ENCODE measurements at regions not wholly inside any gene's neighbourhood (a gene's known extent, or its start where the extent isn't known, plus 50 kb on each side); places are given as distances from the start of the nearest gene placed in this dataset.

DNA sequence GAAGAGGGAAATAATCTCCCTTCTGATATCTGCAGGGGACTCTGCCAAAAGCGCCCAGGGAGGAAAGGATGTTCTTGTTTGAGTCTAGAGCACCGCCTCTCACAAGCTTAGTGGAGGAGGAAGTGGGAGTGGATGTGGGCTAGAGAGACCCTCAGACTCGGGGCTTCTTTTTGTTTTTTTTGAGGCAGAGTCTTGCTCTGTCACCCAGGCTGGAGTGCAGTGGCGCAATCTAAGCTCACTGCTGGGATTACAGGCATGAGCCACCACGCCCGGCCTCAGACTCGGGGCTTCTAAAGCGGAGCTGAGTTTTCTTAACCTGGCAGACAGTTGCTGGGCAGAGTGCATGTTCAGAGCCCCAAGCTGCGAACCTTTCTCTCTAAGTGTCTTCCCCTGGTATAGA lies 310.8 kb downstream of the BMP7 start:
- no TSS peak for BruUV-seq (replicated peaks)
- TF ChIP-seq CBX5 (IDR thresholded peaks at IDR 0.05; ENCODE audit: low read depth) (no peak), SMAD5 (IDR thresholded peaks at IDR 0.05; ENCODE audit: low read depth) (no peak), BACH1 (IDR thresholded peaks at IDR 0.05; ENCODE audit: borderline replicate concordance) (no peak)
- TF ChIP-seq, protein P1, sequence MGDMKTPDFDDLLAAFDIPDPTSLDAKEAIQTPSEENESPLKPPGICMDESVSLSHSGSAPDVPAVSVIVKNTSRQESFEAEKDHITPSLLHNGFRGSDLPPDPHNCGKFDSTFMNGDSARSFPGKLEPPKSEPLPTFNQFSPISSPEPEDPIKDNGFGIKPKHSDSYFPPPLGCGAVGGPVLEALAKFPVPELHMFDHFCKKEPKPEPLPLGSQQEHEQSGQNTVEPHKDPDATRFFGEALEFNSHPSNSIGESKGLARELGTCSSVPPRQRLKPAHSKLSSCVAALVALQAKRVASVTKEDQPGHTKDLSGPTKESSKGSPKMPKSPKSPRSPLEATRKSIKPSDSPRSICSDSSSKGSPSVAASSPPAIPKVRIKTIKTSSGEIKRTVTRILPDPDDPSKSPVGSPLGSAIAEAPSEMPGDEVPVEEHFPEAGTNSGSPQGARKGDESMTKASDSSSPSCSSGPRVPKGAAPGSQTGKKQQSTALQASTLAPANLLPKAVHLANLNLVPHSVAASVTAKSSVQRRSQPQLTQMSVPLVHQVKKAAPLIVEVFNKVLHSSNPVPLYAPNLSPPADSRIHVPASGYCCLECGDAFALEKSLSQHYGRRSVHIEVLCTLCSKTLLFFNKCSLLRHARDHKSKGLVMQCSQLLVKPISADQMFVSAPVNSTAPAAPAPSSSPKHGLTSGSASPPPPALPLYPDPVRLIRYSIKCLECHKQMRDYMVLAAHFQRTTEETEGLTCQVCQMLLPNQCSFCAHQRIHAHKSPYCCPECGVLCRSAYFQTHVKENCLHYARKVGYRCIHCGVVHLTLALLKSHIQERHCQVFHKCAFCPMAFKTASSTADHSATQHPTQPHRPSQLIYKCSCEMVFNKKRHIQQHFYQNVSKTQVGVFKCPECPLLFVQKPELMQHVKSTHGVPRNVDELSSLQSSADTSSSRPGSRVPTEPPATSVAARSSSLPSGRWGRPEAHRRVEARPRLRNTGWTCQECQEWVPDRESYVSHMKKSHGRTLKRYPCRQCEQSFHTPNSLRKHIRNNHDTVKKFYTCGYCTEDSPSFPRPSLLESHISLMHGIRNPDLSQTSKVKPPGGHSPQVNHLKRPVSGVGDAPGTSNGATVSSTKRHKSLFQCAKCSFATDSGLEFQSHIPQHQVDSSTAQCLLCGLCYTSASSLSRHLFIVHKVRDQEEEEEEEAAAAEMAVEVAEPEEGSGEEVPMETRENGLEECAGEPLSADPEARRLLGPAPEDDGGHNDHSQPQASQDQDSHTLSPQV (IDR thresholded peaks at IDR 0.05), result no peak
- intact Hi-C loops (cut with micrococcal nuclease; ENCODE audit: unreplicated experiment), result no loop called here
- no peaks in the 10 kb centered on the region for H3K4me1 ChIP-seq (ENCODE audit: control insufficient read depth, insufficient read depth, low read length)
- ChIA-PET CTCF (no interaction called here), POLR2A (no interaction called here), SMC1A (ENCODE audit: uncharacterized antibody, unreplicated experiment) (no interaction called here), RAD21 (ENCODE audit: unreplicated experiment) (no interaction called here)
- no peaks in the 10 kb centered on the region for H3K36me3 ChIP-seq (ENCODE audit: control insufficient read depth in 2 of 2, insufficient read depth in 2 of 2, low read length in 1 of 2)
- H3K27ac ChIP-seq (ENCODE audit: control insufficient read depth, insufficient read depth), result no peak overlapping the region
- ATAC-seq (no peak), FAIRE-seq (no peak), DNase-seq (ENCODE audit: low read depth, low spot score) (no peak)
- H3K79me2 ChIP-seq (ENCODE audit: control insufficient read depth, insufficient read depth, low read length), result no peaks in the 10 kb centered on the region
- peaks cover 3 to 6% of the 10 kb centered on the region in 2 experiments; a peak in 3 of 4 replicates for H3K27me3 ChIP-seq (replicated peaks in 1 of 2; ENCODE audit: control insufficient read depth in 2 of 2, insufficient read depth in 2 of 2, low read length in 1 of 2)
- WGBS (ENCODE audit: insufficient coverage, insufficient replicate concordance, low lambda C conversion rate, missing lambda C conversion rate), result 29% methylated on average over 9 of the region's 9 CpGs
- H3K9ac ChIP-seq (ENCODE audit: control insufficient read depth, insufficient read depth, low read length), result no peak overlapping the region
- H3K9me3 ChIP-seq (replicated peaks; ENCODE audit: control insufficient read depth, insufficient read depth, low read length), result no peaks in the 10 kb centered on the region
- no peak overlapping the region for H3K4me3 ChIP-seq
- H4K20me1 ChIP-seq (ENCODE audit: control insufficient read depth, insufficient read depth), result no peaks in the 10 kb centered on the region
- no peak overlapping the region for H3K4me2 ChIP-seq (ENCODE audit: control insufficient read depth, insufficient read depth)
- H2AFZ ChIP-seq (ENCODE audit: control insufficient read depth, low read depth, low read length), result no peak overlapping the region
- in situ Hi-C loops (cut with MboI), result no loop called here

DNA sequence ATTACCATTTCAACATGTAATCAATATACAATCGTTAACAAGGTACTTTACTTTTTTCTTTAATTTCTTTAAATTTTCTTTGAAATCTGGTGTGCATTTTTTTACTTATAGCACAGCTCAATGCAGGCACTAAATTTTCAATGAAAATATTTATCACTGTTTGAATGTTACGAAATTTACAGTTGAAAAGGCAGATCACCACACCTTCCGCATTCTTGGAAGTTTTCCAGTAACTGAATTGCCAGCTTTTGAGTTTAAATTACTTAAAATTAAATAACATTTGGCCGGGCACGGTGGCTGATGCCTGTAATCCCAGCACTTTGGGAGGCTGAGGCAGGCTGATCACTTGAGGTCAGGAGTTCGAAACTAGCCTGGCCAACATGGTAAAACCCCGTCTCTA lies 309.9 kb downstream of the BMP7 start:
- no peak overlapping the region for H3K9ac ChIP-seq (ENCODE audit: control insufficient read depth, insufficient read depth, low read length)
- H3K79me2 ChIP-seq (ENCODE audit: control insufficient read depth, insufficient read depth, low read length), result no peaks in the 10 kb centered on the region
- intact Hi-C loops (cut with micrococcal nuclease; ENCODE audit: unreplicated experiment) (no loop called here), in situ Hi-C loops (cut with MboI) (no loop called here)
- no peaks in the 10 kb centered on the region for H3K36me3 ChIP-seq (ENCODE audit: control insufficient read depth in 2 of 2, insufficient read depth in 2 of 2, low read length in 1 of 2)
- peaks cover 3 to 6% of the 10 kb centered on the region in 2 experiments; a peak in 3 of 4 replicates for H3K27me3 ChIP-seq (replicated peaks in 1 of 2; ENCODE audit: control insufficient read depth in 2 of 2, insufficient read depth in 2 of 2, low read length in 1 of 2)
- no peak overlapping the region for H2AFZ ChIP-seq (ENCODE audit: control insufficient read depth, low read depth, low read length)
- BruUV-seq (replicated peaks), result no TSS peak
- POLR2A ChIA-PET, result no interaction called here
- no peak overlapping the region for H3K4me3 ChIP-seq
- WGBS (ENCODE audit: insufficient coverage, insufficient replicate concordance, low lambda C conversion rate, missing lambda C conversion rate), result 51% methylated on average over 7 of the region's 7 CpGs
- H3K4me2 ChIP-seq (ENCODE audit: control insufficient read depth, insufficient read depth), result no peak overlapping the region
- no peaks in the 10 kb centered on the region for H4K20me1 ChIP-seq (ENCODE audit: control insufficient read depth, insufficient read depth)
- no peak for DNase-seq (ENCODE audit: low read depth, low spot score)
- H3K27ac ChIP-seq (ENCODE audit: control insufficient read depth, insufficient read depth), result no peak overlapping the region
- SMC1A ChIA-PET (ENCODE audit: uncharacterized antibody, unreplicated experiment), result no interaction called here
- H3K4me1 ChIP-seq (ENCODE audit: control insufficient read depth, insufficient read depth, low read length), result no peaks in the 10 kb centered on the region
- CTCF ChIA-PET, result no interaction called here
- RAD21 ChIA-PET (ENCODE audit: unreplicated experiment), result no interaction called here
- H3K9me3 ChIP-seq (replicated peaks; ENCODE audit: control insufficient read depth, insufficient read depth, low read length), result no peaks in the 10 kb centered on the region
- ATAC-seq, result no peak
- no peak for FAIRE-seq
- TF ChIP-seq, protein P2, sequence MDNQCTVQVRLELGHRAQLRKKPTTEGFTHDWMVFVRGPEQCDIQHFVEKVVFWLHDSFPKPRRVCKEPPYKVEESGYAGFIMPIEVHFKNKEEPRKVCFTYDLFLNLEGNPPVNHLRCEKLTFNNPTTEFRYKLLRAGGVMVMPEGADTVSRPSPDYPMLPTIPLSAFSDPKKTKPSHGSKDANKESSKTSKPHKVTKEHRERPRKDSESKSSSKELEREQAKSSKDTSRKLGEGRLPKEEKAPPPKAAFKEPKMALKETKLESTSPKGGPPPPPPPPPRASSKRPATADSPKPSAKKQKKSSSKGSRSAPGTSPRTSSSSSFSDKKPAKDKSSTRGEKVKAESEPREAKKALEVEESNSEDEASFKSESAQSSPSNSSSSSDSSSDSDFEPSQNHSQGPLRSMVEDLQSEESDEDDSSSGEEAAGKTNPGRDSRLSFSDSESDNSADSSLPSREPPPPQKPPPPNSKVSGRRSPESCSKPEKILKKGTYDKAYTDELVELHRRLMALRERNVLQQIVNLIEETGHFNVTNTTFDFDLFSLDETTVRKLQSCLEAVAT (IDR thresholded peaks at IDR 0.05), result no peak
- TF ChIP-seq BACH1 (IDR thresholded peaks at IDR 0.05; ENCODE audit: borderline replicate concordance) (no peak), WRNIP1 (IDR thresholded peaks at IDR 0.05; ENCODE audit: borderline replicate concordance, low read depth, low read length) (no peak), SUZ12 (IDR thresholded peaks at IDR 0.05; ENCODE audit: unreplicated experiment) (no peak), NR2F1 (conservative IDR thresholded peaks at IDR 0.05) (no peak), TCF3 (IDR thresholded peaks at IDR 0.05; ENCODE audit: borderline replicate concordance, insufficient read depth, low read depth, low read length) (no peak), HDAC6 (IDR thresholded peaks at IDR 0.05; ENCODE audit: unreplicated experiment) (no peak)
- TF ChIP-seq, protein P3, sequence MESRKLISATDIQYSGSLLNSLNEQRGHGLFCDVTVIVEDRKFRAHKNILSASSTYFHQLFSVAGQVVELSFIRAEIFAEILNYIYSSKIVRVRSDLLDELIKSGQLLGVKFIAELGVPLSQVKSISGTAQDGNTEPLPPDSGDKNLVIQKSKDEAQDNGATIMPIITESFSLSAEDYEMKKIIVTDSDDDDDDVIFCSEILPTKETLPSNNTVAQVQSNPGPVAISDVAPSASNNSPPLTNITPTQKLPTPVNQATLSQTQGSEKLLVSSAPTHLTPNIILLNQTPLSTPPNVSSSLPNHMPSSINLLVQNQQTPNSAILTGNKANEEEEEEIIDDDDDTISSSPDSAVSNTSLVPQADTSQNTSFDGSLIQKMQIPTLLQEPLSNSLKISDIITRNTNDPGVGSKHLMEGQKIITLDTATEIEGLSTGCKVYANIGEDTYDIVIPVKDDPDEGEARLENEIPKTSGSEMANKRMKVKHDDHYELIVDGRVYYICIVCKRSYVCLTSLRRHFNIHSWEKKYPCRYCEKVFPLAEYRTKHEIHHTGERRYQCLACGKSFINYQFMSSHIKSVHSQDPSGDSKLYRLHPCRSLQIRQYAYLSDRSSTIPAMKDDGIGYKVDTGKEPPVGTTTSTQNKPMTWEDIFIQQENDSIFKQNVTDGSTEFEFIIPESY (IDR thresholded peaks at IDR 0.05), result no peak
